Activated naive CD4-positive, alpha-beta T cell treated with anti-CD3 and anti-CD28 coated beads, Interleukin-2, amount 50 U/mL, for 16 hours (primary cell): ENCODE measurements at regions not wholly inside any gene's neighbourhood (a gene's known extent, or its start where the extent isn't known, plus 50 kb on each side); places are given as distances from the start of the nearest gene placed in this dataset.

Source experiments
- DNase-seq: peaks from one replicate; pipeline ENCODE4 v3.0.0-alpha.2; 2020

DNA sequence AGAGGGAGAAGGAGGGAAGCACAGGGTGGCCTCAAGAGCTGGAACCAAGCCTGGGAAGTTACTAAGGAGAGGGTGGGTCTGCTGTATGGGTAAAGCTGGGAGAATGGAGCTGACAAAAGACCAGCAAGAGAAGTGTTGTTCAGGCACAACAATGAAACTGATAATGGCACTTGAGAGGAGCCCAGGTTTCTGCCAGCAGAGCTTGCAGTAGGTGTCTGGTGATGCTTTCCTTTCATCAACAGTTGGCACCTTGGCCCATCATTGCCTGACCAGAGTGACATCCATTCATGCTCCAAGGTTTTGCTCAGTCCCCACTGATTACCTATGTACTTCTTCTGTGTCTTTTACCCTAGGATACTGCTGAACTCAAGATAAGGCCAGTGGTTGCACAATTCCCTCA is 92.9 kb upstream of the CXCR4 start:
- no peak for DNase-seq

DNA sequence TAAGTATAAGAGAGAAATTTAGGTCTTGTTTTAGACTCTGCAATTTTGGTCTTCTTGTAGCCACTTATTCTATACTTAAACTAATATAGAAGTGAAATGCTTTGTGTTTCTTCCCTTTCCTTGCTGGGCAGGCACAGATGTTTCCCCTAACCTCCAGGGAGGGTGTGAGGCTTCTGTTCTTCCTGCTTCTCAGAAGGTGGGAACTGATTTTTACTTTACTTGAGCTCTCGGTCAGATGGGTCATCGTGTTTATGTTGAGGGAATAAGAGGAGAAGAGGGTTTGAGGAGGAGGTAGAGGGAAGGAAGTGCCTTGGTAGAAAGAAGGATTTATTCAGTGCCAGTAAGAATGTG is 92.5 kb upstream of the CXCR4 start:
- no peak for DNase-seq

DNA sequence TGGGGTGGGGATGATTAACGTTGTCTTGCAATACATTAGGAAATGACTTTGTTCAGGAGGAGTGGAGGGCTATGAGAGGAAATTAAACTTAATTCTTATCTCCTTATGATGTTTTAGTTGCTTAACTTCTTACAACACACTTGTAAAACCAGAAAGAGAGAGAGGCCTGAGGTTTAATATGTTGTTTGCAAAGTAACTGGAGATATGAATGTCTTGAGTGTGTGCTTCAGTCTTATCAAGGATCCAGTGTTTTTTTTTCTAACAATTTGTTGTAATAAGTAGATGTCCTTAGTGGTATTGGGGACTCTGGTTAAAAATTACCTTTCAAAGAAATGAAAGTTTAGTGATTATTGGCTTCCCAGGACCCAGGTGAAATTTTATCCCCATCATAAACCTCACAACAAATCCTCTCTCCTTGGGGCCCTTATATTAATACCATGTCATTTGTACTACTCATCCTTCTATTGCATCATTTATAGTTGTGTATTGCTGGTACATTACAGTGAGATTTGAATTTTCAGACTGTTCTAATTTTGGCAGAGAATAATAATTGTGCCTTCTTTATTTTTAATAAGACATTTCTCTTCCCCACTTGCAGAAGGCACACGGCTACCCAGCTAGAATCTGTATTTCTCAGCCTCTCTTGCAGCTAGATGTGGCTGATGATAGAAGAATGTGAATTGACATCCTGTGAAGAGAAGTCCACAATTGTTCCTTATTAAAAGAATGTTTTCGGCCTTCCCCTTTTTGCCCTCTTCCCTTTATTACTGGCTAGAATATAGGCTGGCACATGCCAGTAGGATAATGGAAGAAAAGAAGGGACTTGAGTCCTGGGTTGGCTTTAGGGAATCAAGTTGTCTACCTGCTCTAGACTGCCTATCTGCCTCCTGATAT is 91.9 kb upstream of the CXCR4 start:
- DNase-seq = no peak

DNA sequence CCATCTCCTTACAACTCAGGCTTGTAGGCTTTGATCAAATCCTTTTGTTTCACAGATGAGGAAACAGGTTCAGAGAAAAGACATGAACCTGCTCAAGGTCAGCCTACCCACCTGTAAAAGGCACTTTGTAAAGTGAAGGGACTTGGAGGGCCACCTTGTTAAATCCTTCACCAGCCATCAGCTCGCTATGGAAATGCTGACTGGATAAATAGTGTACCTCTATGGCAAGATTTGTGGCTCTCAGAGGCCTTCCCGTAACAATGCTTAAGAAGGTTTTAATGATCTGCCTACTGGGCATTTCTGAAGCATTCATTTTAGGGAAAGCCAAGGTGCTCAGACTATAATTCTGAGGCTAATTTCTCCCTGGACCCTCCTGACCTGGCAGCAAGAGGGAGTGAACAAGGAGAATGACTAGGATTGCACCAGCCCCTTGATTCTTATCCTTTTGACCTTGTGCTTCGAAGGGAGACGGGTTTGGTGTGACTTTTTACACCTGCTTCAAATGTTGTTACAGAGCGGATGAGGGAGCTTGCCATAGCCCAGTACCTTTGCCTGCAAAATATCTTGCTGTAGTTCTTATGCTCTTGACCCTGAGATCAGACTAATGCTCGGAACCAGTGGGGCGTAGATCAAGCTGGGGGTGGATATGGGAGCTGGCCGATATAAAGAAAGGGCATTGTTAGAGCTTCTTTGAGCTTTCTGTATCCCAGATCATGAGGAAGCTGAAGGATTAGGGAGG is 90.9 kb upstream of the CXCR4 start:
- DNase-seq = no peak

DNA sequence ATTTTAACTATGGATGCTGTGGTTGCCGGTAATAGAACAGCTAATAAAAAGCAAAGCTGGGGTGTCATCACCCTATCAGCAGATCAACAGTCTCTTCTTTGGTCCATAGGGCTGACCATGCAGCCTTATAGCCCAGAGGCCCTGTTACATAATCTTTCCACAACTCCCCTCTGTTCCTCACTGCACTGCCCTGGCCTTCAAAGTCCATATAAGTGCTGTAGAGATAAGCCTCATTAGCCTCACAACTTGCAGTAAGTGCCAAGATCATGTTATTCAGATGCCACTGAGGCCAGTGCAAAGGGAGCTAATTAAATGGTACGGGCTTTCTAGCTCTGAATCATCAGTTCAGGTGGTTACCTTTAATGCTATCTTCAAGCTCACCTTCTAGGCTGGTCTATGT is 89.7 kb upstream of the CXCR4 start:
- no peak for DNase-seq

DNA sequence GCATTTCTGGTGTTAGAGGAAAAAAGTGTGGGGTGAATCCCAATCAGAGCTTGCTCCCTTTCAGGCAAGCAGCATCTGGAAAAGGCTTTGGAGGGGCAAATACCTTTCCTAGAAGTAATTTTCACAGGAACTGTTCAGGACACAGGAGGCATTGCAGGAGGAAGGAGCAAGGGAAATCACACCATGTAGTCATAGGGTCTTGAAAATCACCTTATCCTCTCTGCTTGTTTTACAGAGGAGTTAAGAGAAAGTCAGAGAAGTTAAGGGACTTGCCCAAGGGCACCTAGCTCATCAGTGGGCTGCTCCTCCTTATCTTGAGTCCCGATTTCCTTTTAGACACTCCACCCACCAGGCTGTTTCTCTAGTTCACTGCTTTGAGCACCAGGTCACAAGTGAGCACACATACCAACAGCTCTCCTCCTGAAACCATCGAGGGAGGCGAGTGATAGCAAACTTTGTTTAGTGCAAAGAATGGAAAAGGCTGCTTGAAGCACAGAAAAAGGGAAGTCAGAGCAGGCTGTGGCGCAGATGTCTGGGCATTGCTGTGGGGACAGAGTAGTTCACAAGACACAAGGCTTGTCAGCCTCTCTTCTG is 89.2 kb upstream of the CXCR4 start:
- no peak for DNase-seq

DNA sequence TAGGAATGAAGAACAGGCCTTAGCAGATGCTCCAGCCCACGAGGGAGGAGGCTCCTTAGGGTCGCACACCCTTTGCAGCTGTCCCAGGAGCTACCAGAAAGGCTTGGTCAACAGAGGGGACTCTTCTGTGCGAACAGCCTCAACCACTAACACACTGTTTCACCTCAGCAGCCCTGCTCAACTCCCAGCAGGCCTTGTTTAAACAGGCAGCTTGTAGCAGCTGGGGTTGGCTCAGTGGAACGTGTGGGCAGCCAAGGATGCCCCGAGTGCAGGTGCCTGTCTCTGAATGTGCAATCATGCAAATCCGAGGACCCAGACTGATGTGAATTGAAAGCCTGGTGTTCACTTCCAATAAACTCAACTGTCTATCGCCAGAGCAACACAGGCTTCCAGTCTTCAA is 88.7 kb upstream of the CXCR4 start:
- DNase-seq = no peak

DNA sequence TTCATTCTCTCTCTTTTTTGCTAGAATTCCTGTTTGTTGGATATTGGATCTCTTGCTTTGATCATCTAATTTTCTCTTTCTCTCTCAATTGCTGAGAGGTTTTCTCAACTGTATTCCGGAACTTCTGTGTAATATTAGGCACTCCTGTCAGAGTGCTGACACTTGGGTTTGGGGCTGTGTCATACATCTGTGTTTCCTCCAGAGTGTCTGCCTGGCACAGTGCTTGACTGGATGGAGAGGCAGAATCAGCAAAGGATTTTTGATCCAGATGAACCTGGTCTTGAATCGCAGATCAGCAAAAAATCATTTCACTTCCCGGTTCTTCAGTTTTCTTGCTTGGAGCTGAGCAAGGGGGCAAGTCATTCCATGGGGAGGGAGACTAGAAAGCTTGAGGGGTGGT is 87.7 kb upstream of the CXCR4 start:
- no peak for DNase-seq

DNA sequence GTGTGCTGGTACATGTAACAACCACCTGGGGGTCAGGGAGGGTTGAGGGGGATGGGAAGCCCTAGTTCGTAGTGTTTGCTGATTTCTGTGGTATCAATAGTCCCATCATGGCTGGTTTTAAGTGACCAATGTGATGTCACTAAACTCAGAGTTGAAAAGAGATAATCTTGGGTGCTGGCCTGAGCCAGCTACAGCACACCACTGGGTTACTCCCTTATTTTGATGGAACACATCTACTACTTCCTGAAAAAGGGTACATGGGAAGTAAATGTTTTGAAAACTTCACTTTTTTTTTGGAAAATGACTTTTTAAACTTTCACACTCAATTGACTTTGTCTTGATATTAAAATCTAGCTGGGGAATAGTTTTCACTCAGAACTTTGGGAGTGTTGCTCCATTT is 87.0 kb upstream of the CXCR4 start:
- DNase-seq = no peak

DNA sequence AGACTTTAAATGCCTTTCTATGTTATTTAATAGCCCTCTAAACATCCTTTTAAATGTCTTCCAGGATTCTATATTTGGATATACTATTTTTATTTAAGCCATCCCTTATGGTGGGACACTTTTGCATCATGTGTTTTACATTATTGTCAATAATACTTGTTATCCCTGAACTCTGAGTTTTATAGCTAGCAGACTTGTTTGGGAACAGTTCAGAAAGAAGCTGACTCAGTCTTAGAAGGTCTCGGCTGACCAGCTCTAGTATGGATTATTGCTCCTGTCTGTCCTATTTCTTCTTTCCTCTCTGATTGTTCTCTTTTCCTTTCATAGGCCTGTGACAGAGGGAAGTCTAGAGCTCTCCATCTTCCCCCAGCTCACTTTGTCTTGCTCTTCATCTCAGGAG is 77.3 kb upstream of the CXCR4 start:
- no peak for DNase-seq

DNA sequence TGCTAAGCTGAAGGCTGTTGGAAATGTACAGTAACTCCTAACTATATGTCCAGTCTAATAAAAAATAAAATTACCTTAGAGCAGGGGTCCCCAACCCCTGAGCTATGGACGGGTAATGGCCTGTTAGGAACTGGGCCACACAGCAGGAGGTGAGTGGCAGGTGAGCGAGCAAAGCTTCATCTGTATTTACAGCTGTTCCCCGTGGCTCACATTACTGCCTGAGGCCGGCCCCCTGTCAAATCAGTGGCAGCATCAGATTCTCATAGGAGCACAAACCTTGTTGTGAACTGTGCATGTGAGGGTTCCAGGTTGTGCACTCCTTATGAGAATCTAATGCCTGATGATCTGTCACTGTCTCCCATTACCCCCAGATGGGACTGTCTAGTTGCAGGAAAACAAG is 73.1 kb upstream of the CXCR4 start:
- no peak for DNase-seq

DNA sequence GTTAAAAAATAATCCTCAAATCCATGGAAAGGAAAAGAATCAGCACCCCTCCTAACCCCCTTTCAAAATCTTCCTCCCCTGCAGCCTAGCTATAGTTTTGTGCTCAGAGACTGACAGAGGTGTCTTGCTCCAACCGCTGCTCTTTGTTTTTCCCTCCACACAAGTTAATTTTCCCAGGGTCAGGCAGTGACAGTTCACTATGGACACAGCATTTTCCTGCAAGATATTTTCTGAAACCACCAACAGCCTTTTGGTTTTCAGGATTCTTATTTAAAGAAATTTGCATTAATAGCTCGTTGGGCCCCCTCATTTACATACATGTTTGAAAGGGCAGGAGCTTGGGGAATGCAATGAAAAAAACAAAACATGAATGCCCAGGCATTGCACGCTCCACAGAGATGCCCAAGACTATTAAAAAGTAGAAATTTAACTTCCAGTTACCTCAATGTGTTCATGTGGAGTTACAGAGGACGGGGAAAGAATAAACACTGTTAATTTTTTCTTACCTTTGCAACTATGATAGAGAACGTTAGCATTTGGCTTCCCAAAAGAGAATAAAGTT is 71.4 kb upstream of the CXCR4 start:
- DNase-seq = no peak

DNA sequence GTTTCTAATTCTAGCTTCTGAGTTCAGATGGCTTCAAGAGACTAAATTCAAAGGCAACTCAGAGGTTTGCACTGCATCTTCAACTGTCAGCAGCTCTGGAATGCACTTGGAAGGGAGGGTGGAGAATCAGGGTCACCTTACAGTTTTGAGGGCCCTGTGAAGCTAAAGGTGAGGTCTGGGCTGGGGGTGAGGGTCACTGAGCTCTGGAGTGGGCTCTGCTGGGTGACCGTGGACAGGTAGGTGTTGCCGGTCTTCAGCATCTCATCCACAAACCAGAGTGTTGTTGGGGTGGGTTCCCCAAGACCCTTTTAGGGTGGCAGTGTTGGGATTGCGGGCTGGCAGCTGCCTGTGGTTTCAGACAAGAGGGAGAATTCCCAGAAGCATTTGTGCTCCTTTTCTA is 70.1 kb upstream of the CXCR4 start:
- no peak for DNase-seq

DNA sequence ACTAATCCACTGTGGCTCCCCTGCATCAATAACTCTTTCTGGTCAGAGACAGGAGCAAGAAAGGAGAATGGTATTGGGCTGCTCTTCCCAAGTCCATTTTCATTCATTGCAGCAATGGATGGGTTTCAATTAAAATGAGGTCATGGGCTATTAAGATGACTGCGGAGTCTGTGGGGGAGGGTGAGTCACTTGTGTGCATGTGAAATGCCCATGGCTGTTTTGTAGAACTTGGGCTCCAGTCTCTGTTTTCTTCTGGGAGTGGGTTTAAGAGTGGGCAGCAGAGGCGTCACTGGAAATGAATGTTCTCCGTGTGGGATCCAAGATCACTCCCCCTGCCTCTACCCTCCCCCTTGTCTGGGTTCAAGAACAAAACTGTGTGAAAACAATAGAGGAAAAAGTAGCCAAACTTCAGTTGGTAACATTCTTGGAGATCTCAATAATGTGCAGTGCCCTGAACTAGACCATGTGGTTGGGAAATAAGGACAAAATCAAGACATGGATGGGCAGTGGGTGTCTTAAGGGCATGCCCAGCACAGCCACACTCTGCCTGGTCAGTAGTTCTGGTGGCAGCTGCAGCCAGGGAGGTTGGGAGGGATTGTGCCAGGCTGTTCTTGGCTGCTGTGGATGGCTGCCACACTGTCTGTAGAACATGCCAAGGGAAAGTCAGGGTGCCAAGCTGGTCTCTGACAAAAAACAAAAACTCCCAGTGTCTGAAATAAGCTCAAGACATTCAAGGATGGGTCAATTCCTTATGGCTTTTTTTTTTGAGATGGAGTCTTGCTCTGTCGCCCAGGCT is 68.2 kb upstream of the CXCR4 start:
- DNase-seq = no peak

DNA sequence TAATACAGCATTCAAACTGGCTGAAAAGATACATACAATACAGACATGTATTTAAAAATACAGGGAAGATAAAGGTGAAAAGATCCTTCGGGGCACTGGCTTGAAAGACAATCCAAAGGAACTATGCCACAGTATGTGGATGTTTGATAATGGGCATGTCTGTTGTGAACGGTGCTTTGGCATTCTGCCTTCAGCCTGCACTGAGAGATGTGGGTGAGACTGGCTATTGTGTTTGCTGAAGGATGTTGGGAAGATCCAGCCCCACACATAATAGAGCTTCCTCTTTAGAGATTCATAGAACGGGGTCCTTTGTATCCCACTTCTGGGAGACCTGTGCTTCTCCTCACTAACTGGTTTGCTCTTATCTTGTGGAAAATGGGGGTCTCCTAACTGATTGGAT is 65.1 kb upstream of the CXCR4 start:
- no peak for DNase-seq

DNA sequence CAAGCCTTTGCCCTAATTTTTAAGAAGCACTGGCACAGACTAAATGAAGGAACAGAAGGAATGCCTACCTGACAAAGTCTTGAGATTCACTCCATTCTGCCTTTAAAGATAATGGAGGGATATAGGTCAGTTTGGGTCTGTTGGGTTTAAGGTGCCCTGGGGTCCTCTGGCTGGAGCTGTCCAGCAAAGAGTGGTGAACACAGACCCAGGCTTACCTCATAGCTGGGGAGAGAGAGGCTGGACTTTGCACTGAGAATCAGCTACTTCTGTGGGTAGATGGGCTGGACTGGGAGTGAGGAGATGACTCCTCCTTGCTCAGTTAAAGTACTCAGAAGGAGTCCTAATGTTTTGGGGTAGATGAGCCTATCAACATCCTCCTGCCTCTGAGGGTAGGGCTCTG is 64.4 kb upstream of the CXCR4 start:
- DNase-seq = no peak

DNA sequence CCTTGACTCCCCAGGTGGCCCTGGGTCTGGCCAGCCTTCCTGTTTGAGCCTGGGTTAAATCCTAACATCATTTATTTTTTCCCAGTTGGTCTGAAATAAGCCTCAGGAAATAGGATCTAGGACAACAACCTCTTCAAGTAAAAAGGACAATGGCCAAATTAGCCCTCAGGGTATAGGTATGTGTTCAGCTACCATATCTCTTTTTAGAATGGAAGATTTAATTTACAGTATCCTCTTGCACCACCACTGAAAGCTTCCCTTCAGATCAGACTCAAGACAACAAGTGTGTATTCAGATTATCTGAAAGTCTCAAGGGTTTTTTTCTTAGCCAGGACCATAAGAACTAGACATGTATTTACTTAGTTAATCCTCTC is 61.6 kb upstream of the CXCR4 start:
- DNase-seq = no peak

DNA sequence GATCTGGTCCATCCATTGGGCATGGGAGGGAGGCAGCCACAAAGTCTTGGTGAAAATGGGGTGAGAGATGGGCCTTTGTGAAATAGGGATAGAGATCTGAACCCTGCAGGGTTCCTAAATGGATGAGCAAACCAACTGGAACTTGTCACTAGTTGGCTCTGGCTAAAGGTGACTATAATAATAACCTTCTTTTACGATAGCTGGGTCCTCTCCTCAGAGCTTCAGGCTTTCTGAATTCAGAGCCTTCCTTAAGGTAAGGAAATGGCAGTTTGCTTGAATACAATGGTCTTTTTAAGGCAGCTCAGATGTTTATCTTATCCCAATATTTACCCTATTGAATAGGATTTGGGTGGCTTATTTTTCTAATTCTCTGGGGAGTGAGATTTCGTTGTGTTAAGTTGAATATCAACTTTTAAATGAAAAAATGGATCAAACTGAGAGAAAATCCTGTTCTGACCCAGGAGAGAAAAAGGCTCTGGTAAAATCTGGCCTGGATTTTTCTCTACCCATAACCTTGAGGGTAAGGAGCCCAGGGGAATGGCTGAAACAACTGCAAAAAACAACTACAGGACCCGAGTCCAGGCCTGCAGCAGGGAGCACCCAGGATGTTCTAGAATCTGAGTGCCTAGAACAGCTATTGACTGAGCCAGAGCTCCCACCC is 61.1 kb upstream of the CXCR4 start:
- no peak for DNase-seq

DNA sequence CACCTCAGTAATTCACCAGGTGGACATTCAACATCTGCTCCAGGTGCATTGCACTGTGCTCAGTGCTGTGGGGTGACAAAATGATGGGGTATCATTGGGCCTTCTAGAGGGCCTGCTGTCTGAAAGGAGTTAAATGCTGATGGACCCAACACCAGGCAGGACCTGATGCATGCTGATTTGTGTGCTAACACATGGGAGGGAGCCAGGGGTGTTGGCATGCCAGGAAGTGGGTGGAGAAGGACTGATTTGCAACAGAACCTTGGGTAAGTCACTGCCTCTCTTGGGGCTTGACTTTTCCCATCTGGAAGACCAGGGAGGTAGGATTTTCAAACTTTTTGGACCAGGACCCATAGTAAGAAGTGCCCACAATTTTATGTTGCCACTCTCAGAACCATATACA is 57.9 kb upstream of the CXCR4 start:
- no peak for DNase-seq

DNA sequence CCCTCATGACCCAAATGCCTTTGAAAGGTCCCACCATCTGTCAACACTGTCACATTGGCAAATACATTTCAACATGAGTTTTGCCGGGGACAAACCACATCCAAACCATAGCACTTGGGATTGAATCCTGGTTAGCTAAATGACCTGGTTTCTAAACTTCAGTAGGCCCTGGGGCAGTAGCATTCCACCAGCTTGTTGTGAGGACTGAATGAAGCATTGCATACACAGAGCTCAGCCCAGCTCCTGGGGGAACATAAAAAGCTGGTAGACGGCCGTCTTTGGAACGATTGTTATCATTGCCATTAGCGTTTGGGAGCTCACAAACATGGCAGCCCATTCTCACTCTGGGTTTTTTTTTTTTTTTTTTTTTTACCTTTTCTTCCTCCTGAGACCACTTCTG is 57.5 kb upstream of the CXCR4 start:
- DNase-seq = no peak

DNA sequence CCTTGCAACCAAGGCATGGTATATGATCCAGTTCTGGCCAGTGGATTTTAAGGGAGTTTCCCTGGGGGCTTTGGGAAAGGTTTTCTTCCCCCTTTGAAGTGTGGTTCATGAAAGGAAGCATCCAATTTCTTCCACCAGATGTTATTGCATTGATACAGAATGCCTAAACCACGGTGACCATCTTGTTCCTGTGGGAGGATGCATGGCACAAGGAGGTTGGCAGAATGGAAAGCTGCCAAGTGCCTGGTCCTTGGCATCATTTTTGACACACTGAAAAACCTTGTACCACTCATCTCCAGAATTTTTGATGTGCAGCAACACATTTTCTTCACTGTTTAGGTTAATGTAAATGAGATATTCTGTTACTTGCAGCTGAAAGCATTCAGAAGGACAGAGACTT is 55.2 kb upstream of the CXCR4 start:
- DNase-seq = no peak

DNA sequence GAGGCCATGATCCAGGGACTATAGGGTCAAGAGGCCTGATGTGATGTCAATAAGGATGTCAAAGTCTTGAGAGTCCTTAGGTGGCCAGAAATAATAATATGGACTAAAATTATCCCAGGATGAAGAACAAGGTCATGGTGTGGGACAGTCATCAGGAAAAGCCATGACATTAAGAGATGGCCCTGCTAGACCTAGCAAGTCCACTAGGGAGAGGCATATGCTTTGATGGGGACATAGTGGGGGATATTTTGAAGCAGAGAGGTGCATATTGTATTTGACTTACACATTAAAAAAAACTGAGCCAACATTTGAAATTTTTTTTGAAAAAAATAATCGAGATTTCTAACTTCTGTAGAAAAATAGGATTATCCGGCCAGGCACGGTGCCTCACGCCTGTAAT is 53.3 kb upstream of the CXCR4 start:
- no peak for DNase-seq

DNA sequence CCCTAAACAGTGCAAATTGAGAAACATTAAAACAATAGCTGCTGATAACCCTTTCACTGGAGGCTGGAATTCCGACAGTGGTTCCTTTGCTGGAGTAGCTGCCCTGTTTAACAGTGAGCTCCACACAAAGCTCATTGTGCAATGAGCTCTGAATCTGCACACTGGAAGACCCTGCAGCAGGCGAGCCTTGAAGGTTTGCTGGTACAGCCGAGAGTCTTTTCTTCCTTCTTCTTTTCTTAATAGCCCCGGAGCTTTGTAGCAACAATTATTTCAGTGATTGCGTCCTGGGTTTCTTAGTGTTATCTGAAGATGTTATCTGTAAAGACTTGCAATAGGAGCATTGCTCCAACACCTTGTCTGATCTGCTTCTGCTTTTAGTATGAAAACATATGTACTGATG is 50.8 kb upstream of the CXCR4 start:
- no peak for DNase-seq
